Sigmoid colon (tissue), 4 donors: ENCODE measurements at regions not wholly inside any gene's neighbourhood (a gene's known extent, or its start where the extent isn't known, plus 50 kb on each side); places are given as distances from the start of the nearest gene placed in this dataset.

Experiments used
- CTCF ChIP-seq, 4 experiments: fragments of 450-650 bp in 3 of 4; fragments of 200-600 bp in 1 of 4; IDR thresholded peaks; one replicate each; pipeline ENCODE4 v1.5.1; 2016 to 2019; ENCODE audit warnings: antibody characterized with exemption in 4 of 4, mild to moderate bottlenecking in 3 of 4, moderate library complexity in 2 of 4
- POLR2AphosphoS5 ChIP-seq, 4 donors: sonication (generic); formaldehyde crosslinking; IDR thresholded peaks; one replicate each; pipeline ENCODE4 v1.6.1; 2017; ENCODE audit warnings: antibody characterized with exemption in 4 of 4

DNA sequence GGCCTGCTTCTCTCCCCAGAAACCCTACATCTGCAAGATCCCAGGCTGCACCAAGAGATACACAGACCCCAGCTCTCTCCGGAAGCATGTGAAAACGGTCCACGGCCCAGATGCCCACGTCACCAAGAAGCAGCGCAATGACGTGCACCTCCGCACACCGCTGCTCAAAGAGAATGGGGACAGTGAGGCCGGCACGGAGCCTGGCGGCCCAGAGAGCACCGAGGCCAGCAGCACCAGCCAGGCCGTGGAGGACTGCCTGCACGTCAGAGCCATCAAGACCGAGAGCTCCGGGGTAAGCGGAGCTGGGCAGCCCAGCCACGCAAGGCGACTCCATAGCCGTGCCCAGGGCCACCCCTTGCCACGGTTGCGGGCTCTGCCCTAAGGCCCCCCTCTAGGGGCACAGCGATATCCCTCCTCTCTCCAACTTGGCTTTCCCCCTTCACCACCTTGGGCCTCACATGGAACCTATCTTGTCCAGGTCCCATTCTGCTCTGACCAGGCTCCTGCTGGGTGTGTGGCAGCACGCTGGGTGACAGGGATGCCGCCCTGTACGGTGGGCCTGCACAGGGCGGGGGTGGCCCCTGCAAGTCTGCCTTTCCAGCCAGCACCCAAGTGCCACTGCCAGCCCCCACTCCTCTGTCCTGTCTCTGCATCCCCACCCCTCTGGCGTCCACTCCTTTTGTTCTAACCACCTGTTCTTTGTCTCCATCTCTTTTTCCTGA lies 248.9 kb downstream of the GLI2 start:
- TF ChIP-seq CTCF (IDR thresholded peaks at IDR 0.05) (no peak), POLR2AphosphoS5 (IDR thresholded peaks at IDR 0.05) (no peak)
